GM12878 (cell line): ENCODE measurements at regions not wholly inside any gene's neighbourhood (a gene's known extent, or its start where the extent isn't known, plus 50 kb on each side); places are given as distances from the start of the nearest gene placed in this dataset.

Experiments
- BACH1 ChIP-seq: fragments of 450-650 bp; IDR thresholded peaks from 2 replicates; pipeline ENCODE4 v1.6.1; 2017; ENCODE audit warnings: mild to moderate bottlenecking, borderline replicate concordance
- NBN ChIP-seq: fragments of 450-650 bp; IDR thresholded peaks from 2 replicates; pipeline ENCODE4 v1.6.1; 2016
- POLR2A ChIP-seq: IDR thresholded peaks from 2 replicates; pipeline ENCODE4 v1.6.1; 2011; ENCODE audit warnings: low read depth, mild to moderate bottlenecking, low read length
- RAD21 ChIP-seq: IDR thresholded peaks from 2 replicates; pipeline ENCODE4 v1.6.1; 2011; ENCODE audit warnings: mild to moderate bottlenecking, low read depth, low read length, moderate library complexity; ENCODE audit not compliant: insufficient read depth
- SUZ12 ChIP-seq: fragments of 200-600 bp; sonication (generic); IDR thresholded peaks from one replicate; pipeline ENCODE4 v1.6.1; 2018; ENCODE audit warnings: antibody characterized with exemption, mild to moderate bottlenecking; ENCODE audit not compliant: unreplicated experiment
- ZNF217 ChIP-seq: fragments of 450-650 bp; IDR thresholded peaks from 2 replicates; pipeline ENCODE4 v1.6.1; 2017; ENCODE audit warnings: antibody characterized with exemption, mild to moderate bottlenecking
- TF ChIP-seq, protein P1 (sequence below), 3 experiments: IDR thresholded peaks in 2 of 3; conservative IDR thresholded peaks in 1 of 3; 2 replicates each; pipeline ENCODE4 v1.5.1; 2011; ENCODE audit warnings: low read depth in 3 of 3, low read length in 3 of 3, mild to moderate bottlenecking in 3 of 3, control low read depth in 2 of 3, moderate library complexity in 2 of 3, inconsistent platforms in 1 of 3, mixed read lengths in 1 of 3; ENCODE audit not compliant: control insufficient read depth in 2 of 3, insufficient read depth in 1 of 3; ENCODE audit errors: extremely low read depth in 1 of 3

DNA sequence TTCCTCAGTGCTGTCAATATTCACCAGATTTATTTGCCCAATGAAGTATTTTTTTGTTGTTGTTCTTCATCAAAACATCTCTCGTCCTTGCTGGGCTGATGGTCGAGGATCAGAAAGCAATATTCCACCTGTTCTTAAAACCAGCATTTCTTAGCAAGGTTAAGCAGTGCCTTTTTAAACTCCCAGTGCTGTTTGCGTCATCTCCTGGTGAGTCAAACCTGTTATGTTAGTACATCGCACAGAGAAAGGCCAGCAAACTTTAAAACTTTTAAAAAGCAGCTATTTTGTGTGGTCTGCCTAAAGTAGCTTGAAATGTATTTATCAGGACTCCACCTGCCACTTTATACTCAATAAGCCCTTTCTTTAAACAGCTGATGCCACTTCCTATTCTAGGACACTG is 802.0 kb downstream of the KCNA4 start:
- TF ChIP-seq NBN, result no peak
- no peak for TF ChIP-seq RAD21
- TF ChIP-seq POLR2A, result no peak
- no peak for TF ChIP-seq ZNF217
- no peak for TF ChIP-seq SUZ12
- no peak for TF ChIP-seq BACH1
- TF ChIP-seq, protein P1, sequence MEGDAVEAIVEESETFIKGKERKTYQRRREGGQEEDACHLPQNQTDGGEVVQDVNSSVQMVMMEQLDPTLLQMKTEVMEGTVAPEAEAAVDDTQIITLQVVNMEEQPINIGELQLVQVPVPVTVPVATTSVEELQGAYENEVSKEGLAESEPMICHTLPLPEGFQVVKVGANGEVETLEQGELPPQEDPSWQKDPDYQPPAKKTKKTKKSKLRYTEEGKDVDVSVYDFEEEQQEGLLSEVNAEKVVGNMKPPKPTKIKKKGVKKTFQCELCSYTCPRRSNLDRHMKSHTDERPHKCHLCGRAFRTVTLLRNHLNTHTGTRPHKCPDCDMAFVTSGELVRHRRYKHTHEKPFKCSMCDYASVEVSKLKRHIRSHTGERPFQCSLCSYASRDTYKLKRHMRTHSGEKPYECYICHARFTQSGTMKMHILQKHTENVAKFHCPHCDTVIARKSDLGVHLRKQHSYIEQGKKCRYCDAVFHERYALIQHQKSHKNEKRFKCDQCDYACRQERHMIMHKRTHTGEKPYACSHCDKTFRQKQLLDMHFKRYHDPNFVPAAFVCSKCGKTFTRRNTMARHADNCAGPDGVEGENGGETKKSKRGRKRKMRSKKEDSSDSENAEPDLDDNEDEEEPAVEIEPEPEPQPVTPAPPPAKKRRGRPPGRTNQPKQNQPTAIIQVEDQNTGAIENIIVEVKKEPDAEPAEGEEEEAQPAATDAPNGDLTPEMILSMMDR (IDR thresholded peaks at IDR 0.05 in 2 of 3, conservative IDR thresholded peaks at IDR 0.05 in 1 of 3; ENCODE audit: control insufficient read depth in 2 of 3, extremely low read depth in 1 of 3, insufficient read depth in 1 of 3, low read depth in 3 of 3, low read length in 3 of 3), result no peak
